Sigmoid colon (tissue), 6 donors: ENCODE measurements at regions not wholly inside any gene's neighbourhood (a gene's known extent, or its start where the extent isn't known, plus 50 kb on each side); places are given as distances from the start of the nearest gene placed in this dataset.

Source experiments
- DNase-seq: peaks from one replicate; pipeline ENCODE4 v3.0.0-alpha.2; 2019
- H3K27ac ChIP-seq, 4 donors: fragments of 200-600 bp; sonication (generic); one replicate each; pipeline ENCODE4 v1.5.1; 2016 to 2019; ENCODE audit warnings: mild to moderate bottlenecking in 1 of 4
- H3K27me3 ChIP-seq, 3 donors: fragments of 200-600 bp; sonication (generic); one replicate each; pipeline ENCODE4 v1.5.1; 2019; ENCODE audit warnings: mild to moderate bottlenecking in 1 of 3
- H3K36me3 ChIP-seq, 4 donors: fragments of 200-600 bp; sonication (generic); one replicate each; pipeline ENCODE4 v1.5.1; 2016 to 2019
- H3K4me1 ChIP-seq, 4 donors: fragments of 200-600 bp; sonication (generic); one replicate each; pipeline ENCODE4 v1.5.1; 2017 to 2019
- H3K4me3 ChIP-seq, 4 donors: fragments of 200-600 bp; sonication (generic); one replicate each; pipeline ENCODE4 v1.5.1; 2017 to 2019; ENCODE audit warnings: mild to moderate bottlenecking in 2 of 4, moderate library complexity in 1 of 4
- H3K9me3 ChIP-seq, 4 donors: fragments of 200-600 bp in 3 of 4; sonication (generic) in 3 of 4; one replicate each; pipeline versions ENCODE4 v1.5.1 to v1.6.1; 2013 to 2019
- EP300 ChIP-seq, 4 donors: sonication (generic); formaldehyde crosslinking; IDR thresholded peaks; one replicate each; pipeline ENCODE4 v1.6.1; 2017; ENCODE audit warnings: antibody characterized with exemption in 4 of 4
- POLR2A ChIP-seq, 2 donors: fragments of 450-650 bp; IDR thresholded peaks; one replicate each; pipeline ENCODE4 v1.6.1; 2016; ENCODE audit warnings: antibody characterized with exemption in 2 of 2, mild to moderate bottlenecking in 2 of 2, moderate library complexity in 2 of 2
- POLR2AphosphoS5 ChIP-seq, 4 donors: sonication (generic); formaldehyde crosslinking; IDR thresholded peaks; one replicate each; pipeline ENCODE4 v1.6.1; 2017; ENCODE audit warnings: antibody characterized with exemption in 4 of 4
- WGBS, 2 donors: extraction: QIAGEN DNeasy Blood & Tissue Kit; methylation state at CpG; one replicate each; pipeline ENCODE4 v1.1.7; 2013; 5-methylcytosine and 5-hydroxymethylcytosine counted together
- intact Hi-C: fragments of 100-400 bp; cut with DNase I; formaldehyde crosslinking; loops from one replicate; pipeline ENCODE4 v1.15.1; 2023
- TF ChIP-seq, protein P1 (sequence below), 4 experiments: fragments of 450-650 bp in 3 of 4; fragments of 200-600 bp in 1 of 4; IDR thresholded peaks; one replicate each; pipeline ENCODE4 v1.5.1; 2016 to 2019; ENCODE audit warnings: antibody characterized with exemption in 4 of 4, mild to moderate bottlenecking in 3 of 4, moderate library complexity in 2 of 4
- donor health status: healthy with polysubstance abuse.
- donor health status: healthy.

DNA sequence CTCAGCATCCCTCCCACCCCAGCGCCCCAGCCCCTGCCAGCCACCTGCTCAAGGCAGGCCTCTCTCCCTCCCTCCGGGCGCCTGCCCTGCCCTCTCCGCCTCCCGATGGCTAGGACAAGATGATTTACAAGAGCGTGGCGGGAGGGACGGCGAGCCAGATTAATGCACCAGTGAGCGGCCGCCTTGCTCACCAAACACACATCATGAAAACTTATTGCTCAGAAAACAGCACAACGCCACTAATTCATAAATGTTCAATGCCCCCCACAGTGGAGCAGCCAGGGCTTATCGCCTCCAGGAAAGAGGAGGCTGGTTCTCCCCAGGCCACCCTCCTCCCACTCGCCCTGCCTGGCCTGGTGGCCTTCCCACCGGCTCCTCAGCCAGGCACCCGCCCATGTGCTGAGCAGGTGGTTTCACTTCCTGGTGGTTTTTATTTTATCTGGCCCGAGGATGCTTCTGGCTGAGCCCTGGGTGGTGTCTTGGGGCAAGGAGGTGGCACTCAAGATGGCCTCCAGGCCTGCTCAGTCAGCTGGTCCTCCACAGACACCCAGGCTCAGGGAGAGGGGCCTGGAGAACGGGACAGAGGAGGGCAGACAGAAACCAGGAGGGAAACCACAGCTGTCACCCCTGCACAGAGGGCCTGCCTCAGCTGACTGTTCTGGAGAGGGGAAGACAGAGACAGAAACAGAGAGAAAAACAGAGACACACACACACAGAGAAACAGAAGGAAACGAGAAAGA is 284.9 kb downstream of the UACA start:
- intact Hi-C loops: no loop called here
- no peak for DNase-seq
- H3K9me3 ChIP-seq: no peaks in the 10 kb centered on the region
- peaks cover 0 to 16% (median 8%) of the 10 kb centered on the region in 4 donors for H3K4me1 ChIP-seq
- no peaks in the 10 kb centered on the region for H3K36me3 ChIP-seq
- H3K27ac ChIP-seq: no peak overlapping the region
- WGBS, 2 donors: 69 to 70% methylated on average over 19 of the region's 19 CpGs
- TF ChIP-seq, protein P1, sequence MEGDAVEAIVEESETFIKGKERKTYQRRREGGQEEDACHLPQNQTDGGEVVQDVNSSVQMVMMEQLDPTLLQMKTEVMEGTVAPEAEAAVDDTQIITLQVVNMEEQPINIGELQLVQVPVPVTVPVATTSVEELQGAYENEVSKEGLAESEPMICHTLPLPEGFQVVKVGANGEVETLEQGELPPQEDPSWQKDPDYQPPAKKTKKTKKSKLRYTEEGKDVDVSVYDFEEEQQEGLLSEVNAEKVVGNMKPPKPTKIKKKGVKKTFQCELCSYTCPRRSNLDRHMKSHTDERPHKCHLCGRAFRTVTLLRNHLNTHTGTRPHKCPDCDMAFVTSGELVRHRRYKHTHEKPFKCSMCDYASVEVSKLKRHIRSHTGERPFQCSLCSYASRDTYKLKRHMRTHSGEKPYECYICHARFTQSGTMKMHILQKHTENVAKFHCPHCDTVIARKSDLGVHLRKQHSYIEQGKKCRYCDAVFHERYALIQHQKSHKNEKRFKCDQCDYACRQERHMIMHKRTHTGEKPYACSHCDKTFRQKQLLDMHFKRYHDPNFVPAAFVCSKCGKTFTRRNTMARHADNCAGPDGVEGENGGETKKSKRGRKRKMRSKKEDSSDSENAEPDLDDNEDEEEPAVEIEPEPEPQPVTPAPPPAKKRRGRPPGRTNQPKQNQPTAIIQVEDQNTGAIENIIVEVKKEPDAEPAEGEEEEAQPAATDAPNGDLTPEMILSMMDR (IDR thresholded peaks at IDR 0.05): no peak
- H3K27me3 ChIP-seq: no peaks in the 10 kb centered on the region
- H3K4me3 ChIP-seq: no peak overlapping the region

- Histone ChIP-seq H3K4me3 (no peak overlapping the region), H3K36me3 (no peaks in the 10 kb centered on the region), H3K4me1 (peaks cover 0 to 18% (median 8%) of the 10 kb centered on the region in 4 donors), H3K9me3 (no peaks in the 10 kb centered on the region), H3K27me3 (no peaks in the 10 kb centered on the region), H3K27ac (no peak overlapping the region)
- 85 to 90% methylated on average over 9 of the region's 9 CpGs for WGBS, 2 donors
- intact Hi-C loops: no loop called here
- no peak for DNase-seq
- TF ChIP-seq, protein P1 (IDR thresholded peaks at IDR 0.05): no peak
- TF ChIP-seq EP300 (IDR thresholded peaks at IDR 0.05) (no peak), POLR2A (IDR thresholded peaks at IDR 0.05) (no peak), POLR2AphosphoS5 (IDR thresholded peaks at IDR 0.05) (no peak)
Measured at GRCh38 chr15:70477750-70478250, 285.6 kb downstream of the UACA start.

- H3K9me3 ChIP-seq: no peaks in the 10 kb centered on the region
- no peak overlapping the region for H3K4me3 ChIP-seq
- DNase-seq: no peak
- TF ChIP-seq POLR2AphosphoS5 (IDR thresholded peaks at IDR 0.05): no peak
- TF ChIP-seq, protein P1 (IDR thresholded peaks at IDR 0.05): no peak
- no peak for TF ChIP-seq POLR2A (IDR thresholded peaks at IDR 0.05)
- no peak for TF ChIP-seq EP300 (IDR thresholded peaks at IDR 0.05)
- no peaks in the 10 kb centered on the region for H3K36me3 ChIP-seq
- intact Hi-C loops: no loop called here
- peaks cover 0 to 18% (median 8%) of the 10 kb centered on the region in 4 donors for H3K4me1 ChIP-seq
- no peak overlapping the region for H3K27ac ChIP-seq
- WGBS, 2 donors: 96 to 98% methylated on average over 5 of the region's 5 CpGs
- no peaks in the 10 kb centered on the region for H3K27me3 ChIP-seq
Measured at GRCh38 chr15:70476441-70476840, 286.9 kb downstream of the UACA start.

DNA sequence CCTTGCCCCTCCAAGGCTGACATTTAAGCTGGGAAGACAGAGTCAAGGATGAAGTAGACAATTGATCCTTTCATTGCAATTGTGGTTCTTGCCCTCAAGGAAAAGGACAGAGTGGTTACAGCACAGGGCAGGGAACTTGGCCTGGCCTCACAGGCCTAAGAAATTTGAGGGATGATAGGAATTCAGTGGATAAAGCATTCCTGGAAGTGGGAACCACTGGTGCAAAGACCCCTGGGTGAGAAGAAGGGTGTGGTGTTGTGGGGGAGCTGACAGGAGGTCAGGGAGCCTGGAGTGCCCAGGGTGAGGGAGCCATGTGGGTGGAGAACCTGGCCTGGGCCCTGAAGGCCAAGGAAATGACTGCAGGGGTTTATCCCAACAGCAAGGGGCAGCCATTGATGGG is 287.4 kb downstream of the UACA start:
- intact Hi-C loops: no loop called here
- Histone ChIP-seq H3K27me3 (no peaks in the 10 kb centered on the region), H3K36me3 (no peaks in the 10 kb centered on the region), H3K4me1 (peaks cover 0 to 18% (median 8%) of the 10 kb centered on the region in 4 donors), H3K27ac (peak overlapping the region in 1 of 4 donors; percentile 75), H3K4me3 (no peak overlapping the region), H3K9me3 (no peaks in the 10 kb centered on the region)
- no peak for DNase-seq
- no peak for TF ChIP-seq POLR2AphosphoS5 (IDR thresholded peaks at IDR 0.05)
- TF ChIP-seq, protein P1 (IDR thresholded peaks at IDR 0.05): no peak
- no peak for TF ChIP-seq EP300 (IDR thresholded peaks at IDR 0.05)
- no peak for TF ChIP-seq POLR2A (IDR thresholded peaks at IDR 0.05)

DNA sequence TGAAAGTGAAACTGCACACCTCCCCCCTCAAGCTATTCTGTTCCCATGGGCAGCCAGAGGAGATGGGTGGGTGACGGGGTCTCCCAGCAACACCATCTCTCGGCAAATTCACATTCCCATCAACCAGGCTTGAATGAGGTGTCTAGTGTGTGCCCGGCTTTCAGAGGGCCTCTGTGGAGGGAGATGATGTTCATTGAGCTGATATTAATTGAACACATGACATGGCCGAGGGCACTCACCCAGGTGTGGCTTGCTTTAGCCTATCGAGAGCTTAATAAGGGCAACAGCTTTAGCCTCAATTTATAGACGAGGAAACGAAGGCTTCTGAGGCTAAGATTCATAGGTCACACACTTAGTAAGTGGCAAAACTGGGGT is 288.0 kb downstream of the UACA start:
- WGBS, 2 donors: 73 to 90% methylated on average over 7 of the region's 7 CpGs
- H3K27ac ChIP-seq: peak overlapping the region; percentile 61 to 75 (median 75)
- H3K4me1 ChIP-seq: peaks cover 0 to 18% (median 8%) of the 10 kb centered on the region in 4 donors
- no peak for TF ChIP-seq POLR2AphosphoS5 (IDR thresholded peaks at IDR 0.05)
- no peak for TF ChIP-seq EP300 (IDR thresholded peaks at IDR 0.05)
- TF ChIP-seq, protein P1 (IDR thresholded peaks at IDR 0.05): no peak
- H3K36me3 ChIP-seq: no peaks in the 10 kb centered on the region
- H3K27me3 ChIP-seq: no peaks in the 10 kb centered on the region
- DNase-seq: no peak
- intact Hi-C loops: no loop called here
- H3K9me3 ChIP-seq: no peaks in the 10 kb centered on the region
- peak overlapping the region in 2 of 4 donors; percentile 4 to 16 for H3K4me3 ChIP-seq
